GM10248 (cell line): ENCODE measurements at regions not wholly inside any gene's neighbourhood (a gene's known extent, or its start where the extent isn't known, plus 50 kb on each side); places are given as distances from the start of the nearest gene placed in this dataset.
"Not testable (repeated sequence)": the region's sequence is repeated elsewhere in the genome, so short reads cannot be mapped to it uniquely, and the experiment has no call there.

Experiments used
- CTCF ChIA-PET: fragments of 300-600 bp; sonication (Branson Sonifier 250); formaldehyde crosslinking; extraction: SDS; loops from one replicate; lab custom pipeline; 2021; ENCODE audit warnings: antibody characterized with exemption; lab: Yijun Ruan, JAX
- POLR2A ChIA-PET: fragments of 350-650 bp; sonication (Branson Sonifier 250); formaldehyde crosslinking; extraction: SDS; loops from one replicate; lab custom pipeline; 2020; ENCODE audit warnings: antibody characterized with exemption; lab: Yijun Ruan, JAX
- DNase-seq: peaks from one replicate; pipeline ENCODE4 v3.0.0; 2012; ENCODE audit errors: extremely low spot score
- CTCF ChIP-seq: IDR thresholded peaks from 2 replicates; pipeline ENCODE4 v1.5.1; 2012; ENCODE audit warnings: mild to moderate bottlenecking, low read depth; ENCODE audit errors: extremely low read depth, missing control alignments, control extremely low read depth

- no peak for TF ChIP-seq CTCF
- no peak for DNase-seq
- CTCF ChIA-PET, result interaction anchor here (6.3 kb wide), 1 partner anchor 13 kb away, joined by 36 read pairs; no protein-coding TSS in a partner anchor
- POLR2A ChIA-PET, result no interaction called here
Observed at GRCh38 chr13:24982333-24982999, 113.5 kb upstream of the PABPC3 start.

DNA sequence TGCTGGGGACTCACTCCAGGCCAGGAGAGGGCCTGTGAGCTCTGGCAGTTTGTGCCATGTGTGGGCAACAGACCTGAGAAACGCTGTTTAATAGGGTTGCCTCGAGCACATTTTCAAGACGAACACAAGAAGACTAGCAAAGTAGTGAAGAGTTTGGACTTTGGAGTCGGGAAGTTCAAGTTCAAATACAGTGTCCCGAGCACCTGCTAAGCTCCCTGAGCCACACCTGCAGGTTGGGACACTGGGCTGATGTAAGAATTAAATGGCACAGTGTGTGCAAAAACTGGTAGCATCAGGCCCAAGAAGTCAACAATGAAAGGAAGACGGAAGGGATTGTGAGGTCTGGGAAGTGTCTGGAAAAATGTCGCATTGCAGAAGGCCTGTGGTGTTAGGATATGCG, 112.8 kb upstream of the PABPC3 start:
- ChIA-PET CTCF (interaction anchor here (6.3 kb wide), 1 partner anchor 12 kb away, joined by 36 read pairs; no protein-coding TSS in a partner anchor), POLR2A (no interaction called here)
- TF ChIP-seq CTCF, result no peak
- DNase-seq, result no peak

DNA sequence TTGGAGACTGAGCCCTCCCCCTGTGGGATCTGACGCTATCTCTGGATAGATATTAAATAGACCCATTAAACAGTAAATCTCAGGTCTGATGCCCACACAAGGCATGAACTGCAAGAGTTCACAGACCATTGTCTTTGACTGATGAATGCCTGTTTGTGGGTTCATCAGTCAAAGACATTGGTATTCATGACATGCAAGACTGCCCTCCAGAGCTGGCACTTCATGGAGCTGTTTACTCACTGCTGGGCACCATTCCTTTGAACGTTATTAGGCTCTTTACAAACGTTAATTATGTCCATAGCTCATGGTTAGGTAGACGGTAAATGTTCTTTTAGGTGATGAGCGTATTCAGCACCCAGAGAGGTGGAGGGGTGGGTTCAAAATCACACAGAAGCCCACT, 111.8 kb upstream of the PABPC3 start:
- no peak for DNase-seq
- POLR2A ChIA-PET, result no interaction called here
- CTCF ChIA-PET, result interaction anchor here (1.3 to 6.3 kb wide), 2 partner anchors 11 to 15 kb away, joined by 3 to 36 read pairs; no protein-coding TSS in a partner anchor
- no peak for TF ChIP-seq CTCF

DNA sequence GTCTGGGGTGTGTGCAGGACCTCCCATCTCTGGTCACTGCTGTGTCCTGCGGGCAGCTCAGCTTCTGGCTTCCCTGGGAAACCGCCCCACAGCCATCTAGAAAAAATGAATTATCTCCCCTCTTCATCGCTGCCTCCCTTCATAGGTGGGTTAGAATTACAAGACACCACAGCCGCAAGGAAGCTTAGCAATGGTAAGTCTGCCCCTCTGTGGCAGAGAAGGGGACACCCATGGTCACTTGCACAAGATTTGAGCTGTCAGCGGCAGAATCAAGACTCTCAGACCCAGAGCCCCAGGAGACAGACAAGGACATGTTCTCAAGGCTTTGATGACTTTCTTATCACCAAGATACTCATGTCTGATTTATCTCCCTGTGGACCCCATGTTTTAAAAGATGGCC, 110.8 kb upstream of the PABPC3 start:
- ChIA-PET CTCF (interaction anchor here (1.1 to 6.3 kb wide), 3 partner anchors 10 to 16 kb away, joined by 3 to 36 read pairs (median 3); no protein-coding TSS in a partner anchor), POLR2A (no interaction called here)
- DNase-seq, result no peak
- TF ChIP-seq CTCF, result no peak

GRCh38 chr13:24985896-24986295, 110.0 kb upstream of the PABPC3 start:
- no peak for TF ChIP-seq CTCF
- no peak for DNase-seq
- CTCF ChIA-PET, result interaction anchor here (0.8 to 6.3 kb wide), 3 partner anchors 9 to 293 kb away, joined by 3 to 36 read pairs (median 4); no protein-coding TSS in a partner anchor
- POLR2A ChIA-PET, result no interaction called here

- no peak for TF ChIP-seq CTCF
- DNase-seq, result no peak
- CTCF ChIA-PET, result interaction anchor here (0.8 to 6.3 kb wide), 3 partner anchors 9 to 294 kb away, joined by 3 to 36 read pairs (median 4); no protein-coding TSS in a partner anchor
- POLR2A ChIA-PET, result no interaction called here
Observed at GRCh38 chr13:24986826-24987225, 109.1 kb upstream of the PABPC3 start.

GRCh38 chr13:24989959-24990358, 106.0 kb upstream of the PABPC3 start:
- DNase-seq, POLR2A ChIA-PET: not testable (repeated sequence)
- CTCF ChIA-PET, result interaction anchor here (1.1 to 1.9 kb wide), 2 partner anchors 10 to 15 kb away, joined by 4 to 7 read pairs; no protein-coding TSS in a partner anchor

- POLR2A ChIA-PET, CTCF ChIA-PET, DNase-seq: not testable (repeated sequence)
Observed at GRCh38 chr13:24992946-24993345, 103.0 kb upstream of the PABPC3 start.
